CD4-positive, alpha-beta memory T cell (primary cell): ENCODE measurements at regions not wholly inside any gene's neighbourhood (a gene's known extent, or its start where the extent isn't known, plus 50 kb on each side); places are given as distances from the start of the nearest gene placed in this dataset. TPM values are rescaled to one million over a fixed set of nuclear protein-coding genes. Genes with fewer than 3 reads are reported as not detected.

Experiments used
- CTCF ChIA-PET: fragments of 350-600 bp; sonication (Branson Sonifier 250); formaldehyde crosslinking; loops from one replicate; lab custom pipeline; 2021; ENCODE audit warnings: inconsistent platforms; ENCODE audit not compliant: partially characterized antibody; lab: Charles Lee
- POLR2A ChIA-PET: fragments of 350-600 bp; sonication (Branson Sonifier 250); formaldehyde crosslinking; loops from one replicate; lab custom pipeline; 2021; ENCODE audit not compliant: partially characterized antibody; lab: Charles Lee
- DNase-seq, 5 donors: peaks; one replicate each; pipeline versions ENCODE4 v3.0.0 to v3.0.0-alpha.2; 2020 to 2022; ENCODE audit warnings: mixed read lengths in 1 of 5
- H3K27ac ChIP-seq: one replicate; pipeline ENCODE4 v1.7.0; 2013; ENCODE audit warnings: low read depth, low read length
- H3K27me3 ChIP-seq: 2 replicates; pipeline ENCODE4 v1.7.0; 2013; ENCODE audit warnings: mild to moderate bottlenecking, low read length, moderate library complexity; ENCODE audit not compliant: insufficient read depth
- H3K36me3 ChIP-seq: 2 replicates; pipeline ENCODE4 v1.7.0; 2013; ENCODE audit warnings: mild to moderate bottlenecking, low read length, moderate library complexity; ENCODE audit not compliant: insufficient read depth
- H3K4me1 ChIP-seq: 2 replicates; pipeline ENCODE4 v1.7.0; 2013; ENCODE audit warnings: mild to moderate bottlenecking, low read length, moderate library complexity; ENCODE audit not compliant: insufficient read depth
- H3K4me3 ChIP-seq, 2 donors: one replicate each; pipeline ENCODE4 v1.7.0; 2013; ENCODE audit warnings: low read length in 2 of 2, mild to moderate bottlenecking in 1 of 2
- H3K9me3 ChIP-seq, 2 donors: one replicate each; pipeline ENCODE4 v1.7.0; 2013; ENCODE audit warnings: low read length in 2 of 2, control low read depth in 1 of 2; ENCODE audit not compliant: control insufficient read depth in 1 of 2
- H3K27ac Mint-ChIP-seq, 7 donors: one replicate each; pipeline ENCODE4 v1.8.0; 2020 to 2021; ENCODE audit warnings: mixed read lengths in 7 of 7, mild to moderate bottlenecking in 6 of 7, inconsistent platforms in 3 of 7, moderate library complexity in 3 of 7
- H3K27me3 Mint-ChIP-seq, 2 donors: one replicate each; pipeline ENCODE4 v1.8.0; 2020 to 2021; ENCODE audit warnings: mixed read lengths in 2 of 2
- H3K36me3 Mint-ChIP-seq, 2 donors: one replicate each; pipeline ENCODE4 v1.8.0; 2020 to 2021; ENCODE audit warnings: mixed read lengths in 2 of 2, inconsistent platforms in 1 of 2, mild to moderate bottlenecking in 1 of 2
- H3K4me1 Mint-ChIP-seq, 4 donors: one replicate each; pipeline ENCODE4 v1.8.0; 2020 to 2021; ENCODE audit warnings: mixed read lengths in 4 of 4, mild to moderate bottlenecking in 1 of 4
- H3K4me3 Mint-ChIP-seq, 8 donors: one replicate each; pipeline ENCODE4 v1.8.0; 2020 to 2021; ENCODE audit warnings: mixed read lengths in 8 of 8, mild to moderate bottlenecking in 7 of 8, moderate library complexity in 6 of 8, inconsistent platforms in 3 of 8
- H3K9me3 Mint-ChIP-seq, 8 donors: one replicate each; pipeline ENCODE4 v1.8.0; 2020 to 2021; ENCODE audit warnings: mixed read lengths in 8 of 8, mild to moderate bottlenecking in 5 of 8, inconsistent platforms in 3 of 8, moderate library complexity in 1 of 8
- intact Hi-C: fragments of 100-400 bp; cut with micrococcal nuclease; formaldehyde crosslinking; loops from one replicate; pipeline ENCODE4 v1.15.1; 2023
- microRNA-seq: library from miRNA; unstranded; fragments of <30 nt; microRNA quantifications from one replicate; pipeline ENCODE4 v1.2.0, GENCODE V29; 2021; ENCODE audit warnings: borderline replicate concordance, borderline number of aligned reads, borderline microRNAs expressed, mixed read lengths

DNA sequence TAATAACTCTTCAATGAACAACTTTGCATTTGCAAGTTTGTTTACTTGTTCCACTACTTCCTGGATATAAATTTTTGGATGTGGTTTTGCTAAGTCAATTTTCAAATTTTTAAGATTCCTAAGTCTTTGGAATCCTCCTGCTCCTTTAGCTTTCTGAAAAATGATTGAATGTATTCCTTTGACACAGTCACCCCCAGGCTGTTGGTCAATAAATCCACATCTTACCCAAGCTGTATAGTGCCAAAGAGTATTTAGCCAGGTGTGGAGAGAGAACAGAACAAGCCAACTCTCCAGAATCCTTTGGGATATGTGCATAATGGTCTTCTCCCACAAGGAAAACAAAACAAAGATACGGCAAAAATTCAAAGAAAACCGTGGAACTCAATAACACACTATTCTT, 56.9 kb upstream of the INTU start:
- no peak for DNase-seq
- no peak overlapping the region for H3K4me3 Mint-ChIP-seq
- no peak overlapping the region for H3K27ac ChIP-seq
- H3K27ac Mint-ChIP-seq, result no peak overlapping the region
- H3K27me3 Mint-ChIP-seq, result peaks cover 0 to 3% of the 10 kb centered on the region in 2 donors
- no peaks in the 10 kb centered on the region for H3K36me3 ChIP-seq
- H3K9me3 ChIP-seq, result no peaks in the 10 kb centered on the region
- no peaks in the 10 kb centered on the region for H3K36me3 Mint-ChIP-seq
- H3K9me3 Mint-ChIP-seq, result no peaks in the 10 kb centered on the region
- ChIA-PET POLR2A (no interaction called here), CTCF (no interaction called here)
- H3K4me1 Mint-ChIP-seq, result no peaks in the 10 kb centered on the region
- no peaks in the 10 kb centered on the region for H3K27me3 ChIP-seq
- no peak overlapping the region for H3K4me3 ChIP-seq
- intact Hi-C loops, result no loop called here
- no peaks in the 10 kb centered on the region for H3K4me1 ChIP-seq

DNA sequence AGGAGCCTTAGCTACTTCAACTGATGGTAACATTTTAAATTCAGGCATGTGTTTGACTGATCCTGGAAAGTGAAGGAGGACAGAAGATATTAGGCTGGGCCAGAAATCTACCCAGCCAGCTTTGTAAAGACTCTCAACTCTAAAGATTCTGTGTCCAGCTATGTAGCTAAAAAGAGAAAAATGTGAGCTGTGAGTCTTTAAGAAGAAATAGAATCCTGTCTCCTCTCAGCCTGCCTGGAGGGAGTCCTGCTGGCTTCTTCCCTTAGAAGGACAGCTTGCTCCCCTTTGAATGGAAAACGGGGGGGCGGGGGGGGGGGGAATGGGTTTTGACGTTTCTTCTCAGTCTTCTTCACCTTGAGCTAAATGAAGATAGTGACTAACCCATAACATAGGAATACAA, 54.3 kb upstream of the INTU start:
- H3K27me3 ChIP-seq, result no peaks in the 10 kb centered on the region
- Mint-ChIP-seq H3K4me1 (no peaks in the 10 kb centered on the region), H3K27ac (no peak overlapping the region), H3K27me3 (peaks cover 0 to 3% of the 10 kb centered on the region in 2 donors), H3K4me3 (no peak overlapping the region), H3K9me3 (no peaks in the 10 kb centered on the region), H3K36me3 (no peaks in the 10 kb centered on the region)
- H3K36me3 ChIP-seq, result no peaks in the 10 kb centered on the region
- POLR2A ChIA-PET, result no interaction called here
- H3K4me1 ChIP-seq, result no peaks in the 10 kb centered on the region
- H3K9me3 ChIP-seq, result no peaks in the 10 kb centered on the region
- CTCF ChIA-PET, result no interaction called here
- no peak for DNase-seq
- no peak overlapping the region for H3K4me3 ChIP-seq
- H3K27ac ChIP-seq, result no peak overlapping the region
- intact Hi-C loops, result no loop called here

DNA sequence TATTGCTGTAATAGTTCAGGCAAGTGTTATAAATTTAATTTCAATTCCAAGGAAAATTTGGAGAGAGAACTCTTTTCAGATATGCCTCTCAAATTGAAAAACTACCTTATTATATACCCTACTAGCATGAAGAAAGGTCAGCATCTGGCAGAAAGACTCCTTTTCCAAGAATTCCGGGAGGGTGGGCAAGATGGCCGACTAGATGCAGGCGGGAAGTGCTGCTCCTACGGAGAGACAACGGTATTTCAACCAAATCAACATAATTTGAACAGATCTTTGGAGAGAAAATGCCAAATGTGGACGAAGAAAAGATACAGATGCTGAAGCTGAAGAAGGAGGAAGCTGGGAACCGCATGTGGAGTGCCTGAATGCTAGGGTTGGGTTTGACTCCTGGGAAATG, 53.8 kb upstream of the INTU start:
- no peak overlapping the region for H3K27ac ChIP-seq
- ChIA-PET POLR2A (no interaction called here), CTCF (no interaction called here)
- peaks cover 0 to 3% of the 10 kb centered on the region in 2 donors for H3K27me3 Mint-ChIP-seq
- no peaks in the 10 kb centered on the region for H3K27me3 ChIP-seq
- no peaks in the 10 kb centered on the region for H3K9me3 ChIP-seq
- no peak overlapping the region for H3K4me3 Mint-ChIP-seq
- H3K27ac Mint-ChIP-seq, result no peak overlapping the region
- H3K4me3 ChIP-seq, result no peak overlapping the region
- no peaks in the 10 kb centered on the region for H3K4me1 ChIP-seq
- no peaks in the 10 kb centered on the region for H3K36me3 Mint-ChIP-seq
- H3K9me3 Mint-ChIP-seq, result no peaks in the 10 kb centered on the region
- intact Hi-C loops, result no loop called here
- H3K4me1 Mint-ChIP-seq, result no peaks in the 10 kb centered on the region
- DNase-seq, result no peak
- H3K36me3 ChIP-seq, result no peaks in the 10 kb centered on the region

DNA sequence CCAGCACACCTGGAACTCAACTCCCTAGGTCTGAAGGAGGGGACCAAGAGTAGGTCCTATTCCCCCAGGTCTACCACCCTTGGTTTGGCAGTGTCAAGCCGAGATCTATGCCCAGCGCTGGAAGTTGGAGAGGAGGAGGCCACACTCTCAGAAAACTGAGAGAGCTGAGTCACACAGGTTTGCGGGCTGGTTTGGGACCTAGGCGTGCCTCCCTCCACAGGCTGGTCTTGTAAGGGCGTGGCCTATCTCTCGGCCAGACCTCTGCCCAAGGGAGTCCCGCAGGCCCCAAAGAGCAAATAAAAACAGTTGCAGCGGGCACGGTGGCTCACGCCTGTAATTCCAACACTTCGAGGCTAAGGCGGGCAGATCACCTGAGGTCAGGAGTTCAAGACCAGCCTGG, 52.9 kb upstream of the INTU start:
- Mint-ChIP-seq H3K4me3 (no peak overlapping the region), H3K36me3 (no peaks in the 10 kb centered on the region), H3K27me3 (peaks cover 0 to 1% of the 10 kb centered on the region in 2 donors), H3K27ac (no peak overlapping the region), H3K4me1 (no peaks in the 10 kb centered on the region), H3K9me3 (no peaks in the 10 kb centered on the region)
- H3K9me3 ChIP-seq, result no peaks in the 10 kb centered on the region
- H3K27me3 ChIP-seq, result no peaks in the 10 kb centered on the region
- ChIA-PET CTCF (no interaction called here), POLR2A (no interaction called here)
- H3K36me3 ChIP-seq, result no peaks in the 10 kb centered on the region
- DNase-seq, result no peak
- intact Hi-C loops, result no loop called here
- H3K27ac ChIP-seq, result no peak overlapping the region
- no peak overlapping the region for H3K4me3 ChIP-seq
- H3K4me1 ChIP-seq, result no peaks in the 10 kb centered on the region

DNA sequence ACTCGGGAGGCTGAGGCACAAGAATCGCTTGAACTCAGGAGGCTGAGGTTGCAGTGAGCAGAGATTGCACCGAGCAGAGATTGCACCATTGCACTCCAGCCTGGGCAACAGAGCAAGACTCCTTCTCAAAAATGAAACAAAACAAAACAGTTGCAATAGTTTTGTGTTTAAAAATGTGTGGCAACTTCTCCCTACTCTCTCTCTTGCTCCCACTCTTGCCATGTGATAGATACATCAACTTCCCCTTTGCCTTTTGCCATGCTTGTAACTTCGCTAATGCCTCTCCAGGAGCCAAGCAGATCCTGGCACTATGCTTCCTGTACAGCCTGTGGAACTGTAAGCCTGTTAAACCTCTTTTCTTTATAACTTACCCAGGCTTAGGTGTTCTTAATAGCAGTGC, 52.5 kb upstream of the INTU start:
- H3K36me3 ChIP-seq, result no peaks in the 10 kb centered on the region
- ChIA-PET CTCF (no interaction called here), POLR2A (no interaction called here)
- no peaks in the 10 kb centered on the region for H3K4me1 ChIP-seq
- Mint-ChIP-seq H3K27ac (no peak overlapping the region), H3K9me3 (no peaks in the 10 kb centered on the region), H3K4me3 (no peak overlapping the region), H3K4me1 (no peaks in the 10 kb centered on the region), H3K36me3 (no peaks in the 10 kb centered on the region), H3K27me3 (peaks cover 0 to 1% of the 10 kb centered on the region in 2 donors)
- no peak for DNase-seq
- intact Hi-C loops, result no loop called here
- H3K4me3 ChIP-seq, result no peak overlapping the region
- H3K27me3 ChIP-seq, result no peaks in the 10 kb centered on the region
- H3K9me3 ChIP-seq, result no peaks in the 10 kb centered on the region
- H3K27ac ChIP-seq, result no peak overlapping the region

DNA sequence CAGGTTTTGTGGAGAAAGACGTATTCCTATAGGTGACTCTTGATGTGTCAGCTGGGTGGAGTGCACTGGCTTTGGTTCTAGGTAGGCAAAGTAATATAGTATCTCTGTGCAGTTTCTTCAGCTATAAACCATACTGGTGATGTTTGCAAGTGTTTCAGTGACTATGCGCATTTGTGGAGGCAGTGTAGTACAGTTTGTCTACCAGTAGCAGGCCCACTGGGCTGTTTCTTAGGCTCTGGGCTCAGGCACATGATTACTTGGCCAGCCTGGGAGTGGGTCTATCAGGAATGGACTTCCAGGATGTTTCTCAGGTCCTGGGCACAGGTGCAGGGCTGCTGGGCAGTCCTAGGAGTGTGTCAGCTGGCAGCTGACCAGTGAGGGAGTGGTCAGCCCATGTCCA, 51.9 kb upstream of the INTU start:
- Mint-ChIP-seq H3K27me3 (peaks cover 0 to 1% of the 10 kb centered on the region in 2 donors), H3K9me3 (peaks cover 0 to 2% (median 0%) of the 10 kb centered on the region in 8 donors), H3K4me3 (no peak overlapping the region), H3K27ac (no peak overlapping the region), H3K36me3 (no peaks in the 10 kb centered on the region), H3K4me1 (no peaks in the 10 kb centered on the region)
- Histone ChIP-seq H3K4me1 (no peaks in the 10 kb centered on the region), H3K4me3 (no peak overlapping the region), H3K27me3 (no peaks in the 10 kb centered on the region), H3K27ac (no peak overlapping the region), H3K9me3 (no peaks in the 10 kb centered on the region), H3K36me3 (no peaks in the 10 kb centered on the region)
- DNase-seq, result no peak
- POLR2A ChIA-PET, result no interaction called here
- intact Hi-C loops, result no loop called here
- CTCF ChIA-PET, result no interaction called here

Small RNA genes lying in the stretch of these regions (microRNA-seq; reads per million reads assigned to microRNA genes)
- gene MIR2054, result not detected
